H1 (cell line): ENCODE measurements at regions not wholly inside any gene's neighbourhood (a gene's known extent, or its start where the extent isn't known, plus 50 kb on each side); places are given as distances from the start of the nearest gene placed in this dataset.

Experiments used
- CTCF ChIA-PET: fragments of 300-600 bp; sonication (Branson Sonifier 250); formaldehyde crosslinking; loops from one replicate; lab custom pipeline; 2021; ENCODE audit not compliant: partially characterized antibody; lab: Charles Lee
- POLR2A ChIA-PET: fragments of 300-600 bp; sonication (Branson Sonifier 250); formaldehyde crosslinking; loops from one replicate; lab custom pipeline; 2021; ENCODE audit warnings: inconsistent platforms; ENCODE audit not compliant: partially characterized antibody; lab: Charles Lee
- DNase-seq, 2 experiments: peaks; one replicate each; pipeline versions ENCODE4 v3.0.0 to v3.0.0-alpha.2; 2010 to 2022; ENCODE audit warnings: low spot score in 2 of 2, low read depth in 1 of 2, mixed read lengths in 1 of 2
- FAIRE-seq: peaks from 2 replicates; lab custom pipeline; 2011; peaks lifted over from hg19 to GRCh38; lab: Jason Lieb, UNC
- H2AFZ ChIP-seq: 2 replicates; pipeline ENCODE4 v1.8.1; 2012; ENCODE audit warnings: low read length, inconsistent platforms
- H2AK5ac ChIP-seq: 2 replicates; pipeline ENCODE4 v1.6.1; 2013; ENCODE audit warnings: low read depth, low read length
- H2BK120ac ChIP-seq: replicated peaks from 2 replicates; pipeline ENCODE3; 2013; ENCODE audit warnings: low read depth, low read length, inconsistent platforms
- H2BK12ac ChIP-seq: 2 replicates; pipeline ENCODE4 v1.6.1; 2013; ENCODE audit warnings: low read depth, low read length
- H2BK15ac ChIP-seq: 2 replicates; pipeline ENCODE4 v1.6.1; 2013; ENCODE audit warnings: low read length
- H2BK20ac ChIP-seq: 2 replicates; pipeline ENCODE4 v1.6.1; 2013; ENCODE audit warnings: low read length
- H2BK5ac ChIP-seq: 2 replicates; pipeline ENCODE4 v1.6.1; 2013; ENCODE audit warnings: low read depth, low read length
- H3K14ac ChIP-seq: 2 replicates; pipeline ENCODE4 v1.6.1; 2013; ENCODE audit warnings: inconsistent platforms; ENCODE audit not compliant: insufficient read length
- H3K18ac ChIP-seq: 2 replicates; pipeline ENCODE4 v1.6.1; 2013; ENCODE audit warnings: low read length; ENCODE audit errors: extremely low read depth
- H3K23ac ChIP-seq: 2 replicates; pipeline ENCODE4 v1.6.1; 2013; ENCODE audit warnings: inconsistent platforms; ENCODE audit not compliant: insufficient read length
- H3K23me2 ChIP-seq: 2 replicates; pipeline ENCODE4 v1.6.1; 2013; ENCODE audit warnings: low read depth, low read length
- H3K27ac ChIP-seq: 2 replicates; pipeline ENCODE4 v1.6.1; 2011; ENCODE audit warnings: low read depth, low read length, inconsistent platforms
- H3K27me3 ChIP-seq, 4 experiments: replicated peaks in 1 of 4; 1 replicate in 1 of 4; 2 replicates in 3 of 4; pipeline versions ENCODE4 v1.6.1 to v1.8.1; 2011 to 2013; ENCODE audit warnings: low read length in 3 of 4, mild to moderate bottlenecking in 3 of 4, inconsistent platforms in 2 of 4, mixed read lengths in 2 of 4, moderate library complexity in 1 of 4; ENCODE audit not compliant: control insufficient read depth in 3 of 4, insufficient read depth in 3 of 4; ENCODE audit errors: extremely low read depth in 1 of 4
- H3K36me3 ChIP-seq, 4 experiments: 2 replicates each; pipeline versions ENCODE4 v1.6.1 to v1.8.1; 2011 to 2013; ENCODE audit warnings: mild to moderate bottlenecking in 4 of 4, low read length in 3 of 4, moderate library complexity in 2 of 4, control low read depth in 1 of 4, inconsistent platforms in 1 of 4; ENCODE audit not compliant: insufficient read depth in 4 of 4, control insufficient read depth in 2 of 4
- H3K4ac ChIP-seq: replicated peaks from 2 replicates; pipeline ENCODE3; 2013; ENCODE audit warnings: low read length, low read depth, mixed read lengths, inconsistent platforms; ENCODE audit not compliant: insufficient read length
- H3K4me1 ChIP-seq, 4 experiments: replicated peaks in 1 of 4; 1 replicate in 1 of 4; 2 replicates in 3 of 4; pipeline versions ENCODE4 v1.6.1 to v1.8.1; 2011 to 2013; ENCODE audit warnings: low read length in 3 of 4, inconsistent platforms in 2 of 4, mixed read lengths in 1 of 4; ENCODE audit not compliant: insufficient read depth in 4 of 4, control insufficient read depth in 3 of 4
- H3K4me2 ChIP-seq, 2 experiments: 2 replicates each; pipeline versions ENCODE4 v1.6.1 to v1.8.1; 2011 to 2013; ENCODE audit warnings: low read depth in 2 of 2, low read length in 2 of 2, control low read depth in 1 of 2, inconsistent platforms in 1 of 2, mild to moderate bottlenecking in 1 of 2; ENCODE audit not compliant: insufficient read depth in 1 of 2
- H3K4me3 ChIP-seq, 4 experiments: fragments of 200-600, 300-600 bp in 1 of 4; sonication (generic), shearing (Covaris generic), sonication (Bioruptor Twin) in 1 of 4; 2 replicates each; pipeline versions ENCODE4 v1.5.1 to v1.8.1; 2011 to 2016; ENCODE audit warnings: low read length in 4 of 4, low read depth in 3 of 4, control low read depth in 2 of 4, inconsistent platforms in 2 of 4, mild to moderate bottlenecking in 2 of 4, mixed read lengths in 1 of 4, moderate library complexity in 1 of 4; ENCODE audit not compliant: insufficient read depth in 2 of 4; ENCODE audit errors: extremely low read depth in 1 of 4
- H3K56ac ChIP-seq: replicated peaks from 2 replicates; pipeline ENCODE3; 2013; ENCODE audit warnings: low read depth, mild to moderate bottlenecking, mixed read lengths, low read length, inconsistent platforms; ENCODE audit not compliant: insufficient read length
- H3K79me1 ChIP-seq: 2 replicates; pipeline ENCODE4 v1.6.1; 2013; ENCODE audit warnings: low read depth, low read length, control low read depth
- H3K79me2 ChIP-seq, 2 experiments: 2 replicates each; pipeline versions ENCODE4 v1.6.1 to v1.8.1; 2012 to 2013; ENCODE audit warnings: low read length in 2 of 2, mild to moderate bottlenecking in 2 of 2, inconsistent platforms in 1 of 2; ENCODE audit not compliant: insufficient read depth in 2 of 2, control insufficient read depth in 1 of 2
- H3K9ac ChIP-seq, 4 experiments: replicated peaks in 1 of 4; 1 replicate in 1 of 4; 2 replicates in 3 of 4; pipeline versions ENCODE4 v1.6.1 to v1.8.1; 2011 to 2013; ENCODE audit warnings: low read depth in 3 of 4, low read length in 3 of 4, control low read depth in 2 of 4, mild to moderate bottlenecking in 2 of 4, moderate library complexity in 2 of 4, inconsistent platforms in 1 of 4; ENCODE audit errors: extremely low read depth in 1 of 4
- H3K9me3 ChIP-seq, 2 experiments: 2 replicates each; pipeline versions ENCODE4 v1.6.1 to v1.8.1; 2012 to 2013; ENCODE audit warnings: mild to moderate bottlenecking in 2 of 2, moderate library complexity in 2 of 2, control low read depth in 1 of 2, inconsistent platforms in 1 of 2, low read depth in 1 of 2, low read length in 1 of 2, mixed read lengths in 1 of 2; ENCODE audit not compliant: insufficient read depth in 2 of 2
- H4K20me1 ChIP-seq, 2 experiments: replicated peaks in 1 of 2; 2 replicates each; pipeline versions ENCODE3 to v1.8.1; 2011 to 2013; ENCODE audit warnings: inconsistent platforms in 2 of 2, low read length in 2 of 2, mild to moderate bottlenecking in 1 of 2; ENCODE audit not compliant: insufficient read depth in 2 of 2, control insufficient read depth in 1 of 2
- H4K5ac ChIP-seq: 2 replicates; pipeline ENCODE4 v1.6.1; 2013; ENCODE audit warnings: low read length, low read depth, mixed read lengths, inconsistent platforms; ENCODE audit not compliant: insufficient read length
- H4K8ac ChIP-seq: 2 replicates; pipeline ENCODE4 v1.8.0; 2013; ENCODE audit warnings: mild to moderate bottlenecking, moderate library complexity, low read length, inconsistent platforms; ENCODE audit not compliant: insufficient read depth; ENCODE audit errors: extremely low read depth
- H4K91ac ChIP-seq: replicated peaks from 2 replicates; pipeline ENCODE3; 2013; ENCODE audit warnings: low read length, mixed read lengths, inconsistent platforms; ENCODE audit not compliant: insufficient read length
- BRCA1 ChIP-seq: IDR thresholded peaks from 2 replicates; pipeline ENCODE4 v1.6.1; 2012; ENCODE audit warnings: low read depth, low read length, improper control_type of control experiment
- CEBPB ChIP-seq: IDR thresholded peaks from 2 replicates; pipeline ENCODE4 v1.6.1; 2012; ENCODE audit warnings: low read depth, low read length
- GTF2F1 ChIP-seq: IDR thresholded peaks from 2 replicates; pipeline ENCODE4 v1.6.1; 2012; ENCODE audit warnings: low read depth, low read length, improper control_type of control experiment, borderline replicate concordance
- SP1 ChIP-seq: IDR thresholded peaks from 2 replicates; pipeline ENCODE4 v1.6.1; 2011; ENCODE audit warnings: low read depth, low read length
- SP2 ChIP-seq: IDR thresholded peaks from 2 replicates; pipeline ENCODE4 v1.6.1; 2012; ENCODE audit warnings: mild to moderate bottlenecking, low read length, inconsistent platforms
- TEAD4 ChIP-seq: IDR thresholded peaks from 2 replicates; pipeline ENCODE4 v1.6.1; 2012; ENCODE audit warnings: low read depth, low read length, inconsistent platforms, mixed read lengths
- YY1 ChIP-seq: IDR thresholded peaks from 2 replicates; pipeline ENCODE4 v1.6.1; 2011; ENCODE audit warnings: low read depth, mild to moderate bottlenecking, low read length
- WGBS, 2 experiments: shearing (Covaris generic) in 1 of 2; methylation state at CpG; one replicate each; pipeline versions ENCODE4 v1.1.6 to v1.1.7; 2013 to 2015; ENCODE audit warnings: low lambda C conversion rate in 2 of 2, mixed read lengths in 2 of 2, inconsistent platforms in 1 of 2, low coverage in 1 of 2, missing lambda C conversion rate in 1 of 2; ENCODE audit not compliant: insufficient replicate concordance in 2 of 2, insufficient coverage in 1 of 2, insufficient read length in 1 of 2; ENCODE audit errors: extremely low coverage in 1 of 2, missing lambda C conversion rate in 1 of 2; 5-methylcytosine and 5-hydroxymethylcytosine counted together
- TF ChIP-seq, protein P1 (sequence below): IDR thresholded peaks from 2 replicates; pipeline ENCODE4 v1.6.1; 2012; ENCODE audit warnings: inconsistent platforms

DNA sequence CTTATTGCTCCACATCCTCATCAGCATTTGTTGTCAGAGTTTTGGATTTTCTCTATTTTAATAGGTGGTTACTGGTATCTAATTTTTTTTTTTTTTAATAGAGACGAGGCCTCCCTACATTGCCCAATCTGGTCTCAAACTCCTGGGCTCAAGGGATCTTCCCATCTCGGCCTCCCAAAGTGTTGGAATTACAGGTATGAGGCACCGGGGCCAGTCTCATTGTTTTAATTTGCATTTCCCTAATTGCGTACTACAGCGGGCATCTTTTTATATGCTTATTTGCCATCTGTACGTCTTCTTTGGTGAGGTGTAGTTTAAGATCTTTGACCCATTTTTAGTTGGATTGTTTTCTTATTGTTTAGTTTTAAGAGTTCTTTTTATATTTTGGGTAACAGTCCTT, 210.4 kb upstream of the SULF2 start:
- Histone ChIP-seq H3K4me3 (peak overlapping the region in 1 of 4 experiments; percentile 28; a peak in 1 of 8 replicates), H4K91ac (no peak overlapping the region), H4K5ac (peak overlapping the region; percentile 62), H3K4ac (no peak overlapping the region), H2AFZ (no peak overlapping the region), H2AK5ac (no peak overlapping the region), H3K23ac (no peak overlapping the region), H3K27me3 (no peaks in the 10 kb centered on the region), H3K18ac (no peak overlapping the region), H3K4me1 (peaks cover 1 to 19% (median 8%) of the 10 kb centered on the region in 4 experiments; a peak in 4 of 7 replicates), H3K27ac (no peak overlapping the region), H2BK120ac (no peak overlapping the region), H3K56ac (no peak overlapping the region), H2BK20ac (no peak overlapping the region), H3K36me3 (peaks cover 0 to 4% (median 2%) of the 10 kb centered on the region in 4 experiments; a peak in 2 of 8 replicates), H3K23me2 (no peaks in the 10 kb centered on the region), H3K4me2 (peak overlapping the region; percentile 19 to 27; a peak in 2 of 4 replicates), H3K79me2 (no peaks in the 10 kb centered on the region), H3K79me1 (no peaks in the 10 kb centered on the region), H4K8ac (no peak overlapping the region), H3K9ac (no peak overlapping the region), H3K14ac (no peak overlapping the region), H4K20me1 (no peaks in the 10 kb centered on the region), H2BK5ac (no peak overlapping the region), H2BK15ac (no peak overlapping the region), H3K9me3 (peaks cover 9 to 16% of the 10 kb centered on the region in 2 experiments), H2BK12ac (no peak overlapping the region)
- ChIA-PET CTCF (interaction anchor here (0.9 kb wide), 1 partner anchor 38 kb away, joined by 3 read pairs; no protein-coding TSS in a partner anchor), POLR2A (no interaction called here)
- TF ChIP-seq BRCA1 (no peak), YY1 (no peak), TEAD4 (0 out of 2 replicates have a peak, but pooled peaks have one; percentile 25), GTF2F1 (no peak), SP2 (no peak), SP1 (no peak), CEBPB (peak; percentile 36; the same call in 1 of the 2 replicates)
- TF ChIP-seq, protein P1, sequence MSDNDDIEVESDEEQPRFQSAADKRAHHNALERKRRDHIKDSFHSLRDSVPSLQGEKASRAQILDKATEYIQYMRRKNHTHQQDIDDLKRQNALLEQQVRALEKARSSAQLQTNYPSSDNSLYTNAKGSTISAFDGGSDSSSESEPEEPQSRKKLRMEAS, result no peak
- 13% methylated on average over 6 of the region's 6 CpGs; no CpG with 5 or more reads in 1 of the 2 experiments for WGBS, 2 experiments
- FAIRE-seq (no peak), DNase-seq (no peak)
